DND-41 (cell line): ENCODE measurements at regions not wholly inside any gene's neighbourhood (a gene's known extent, or its start where the extent isn't known, plus 50 kb on each side); places are given as distances from the start of the nearest gene placed in this dataset.
"Not testable (repeated sequence)": the region's sequence is repeated elsewhere in the genome, so short reads cannot be mapped to it uniquely, and the experiment has no call there.

Experiments used
- ATAC-seq: fragments of 200-7000 bp; cut with Tn5 transposase; 3 replicates; pipeline ENCODE4 v1.9.1; 2021; ENCODE audit warnings: low read depth; ENCODE audit not compliant: insufficient read depth
- DNase-seq: peaks from one replicate; pipeline ENCODE4 v3.0.0-alpha.2; 2020
- H2AFZ ChIP-seq: 2 replicates; pipeline ENCODE4 v1.6.0; 2012; ENCODE audit warnings: low read depth, low read length
- H3K27ac ChIP-seq: 2 replicates; pipeline ENCODE4 v1.5.1; 2012; ENCODE audit warnings: low read length, inconsistent platforms
- H3K27me3 ChIP-seq: fragments of 200-600 bp; sonication (generic); 2 replicates; pipeline ENCODE4 v1.6.0; 2012; ENCODE audit warnings: low read length, mild to moderate bottlenecking, inconsistent platforms; ENCODE audit not compliant: insufficient read depth, poor library complexity
- H3K36me3 ChIP-seq: 2 replicates; pipeline ENCODE4 v1.5.1; 2012; ENCODE audit warnings: low read length, inconsistent platforms; ENCODE audit not compliant: insufficient read depth
- H3K4me1 ChIP-seq: 2 replicates; pipeline ENCODE4 v1.5.1; 2012; ENCODE audit warnings: mild to moderate bottlenecking, low read length; ENCODE audit not compliant: insufficient read depth
- H3K4me2 ChIP-seq: 2 replicates; pipeline ENCODE4 v1.6.0; 2012; ENCODE audit warnings: mild to moderate bottlenecking, moderate library complexity, low read length, inconsistent platforms; ENCODE audit not compliant: insufficient read depth
- H3K4me3 ChIP-seq, 2 experiments: fragments of 200-600 bp in 1 of 2; shearing (Covaris generic) in 1 of 2; 2 replicates each; pipeline ENCODE4 v1.5.1; 2012 to 2016; ENCODE audit warnings: inconsistent platforms in 2 of 2, low read length in 2 of 2, mild to moderate bottlenecking in 2 of 2, low read depth in 1 of 2, moderate library complexity in 1 of 2
- H3K79me2 ChIP-seq: 2 replicates; pipeline ENCODE4 v1.6.0; 2012; ENCODE audit warnings: low read length, inconsistent platforms; ENCODE audit not compliant: insufficient read depth
- H3K9ac ChIP-seq: 2 replicates; pipeline ENCODE4 v1.6.0; 2012; ENCODE audit warnings: low read depth, mild to moderate bottlenecking, inconsistent platforms, low read length, moderate library complexity
- H3K9me3 ChIP-seq: 2 replicates; pipeline ENCODE4 v1.5.1; 2012; ENCODE audit warnings: low read length, moderate library complexity, mild to moderate bottlenecking, inconsistent platforms; ENCODE audit not compliant: insufficient read depth, severe bottlenecking
- H4K20me1 ChIP-seq: 2 replicates; pipeline ENCODE4 v1.6.0; 2012; ENCODE audit warnings: low read length; ENCODE audit not compliant: insufficient read depth
- CTCF ChIP-seq: IDR thresholded peaks from 2 replicates; pipeline ENCODE4 v1.5.1; 2012; ENCODE audit warnings: borderline replicate concordance, low read length, moderate library complexity, mild to moderate bottlenecking; ENCODE audit not compliant: poor library complexity, severe bottlenecking; ENCODE audit errors: extremely low read depth
- EZH2 ChIP-seq: IDR thresholded peaks from 3 replicates; pipeline ENCODE4 v1.6.1; 2012; ENCODE audit warnings: borderline replicate concordance, low read depth, mild to moderate bottlenecking, moderate library complexity, low read length, inconsistent platforms; ENCODE audit not compliant: severe bottlenecking

- H3K36me3 ChIP-seq, result peaks cover 11% of the 10 kb centered on the region
- H3K79me2 ChIP-seq, result peaks cover 32% of the 10 kb centered on the region
- H3K4me1 ChIP-seq, result peaks cover 33% of the 10 kb centered on the region
- H4K20me1 ChIP-seq, result no peaks in the 10 kb centered on the region
- H3K9ac ChIP-seq, result no peak overlapping the region
- TF ChIP-seq EZH2 (no peak), CTCF (no peak)
- ATAC-seq (no peak), DNase-seq (no peak)
- no peak overlapping the region for H2AFZ ChIP-seq
- no peaks in the 10 kb centered on the region for H3K9me3 ChIP-seq
- no peak overlapping the region for H3K4me3 ChIP-seq
- H3K27ac ChIP-seq, result no peak overlapping the region
- no peaks in the 10 kb centered on the region for H3K27me3 ChIP-seq
- no peak overlapping the region for H3K4me2 ChIP-seq
Measured at GRCh38 chr20:30281584-30282197, 975.8 kb upstream of the DEFB115 start.

- H3K9ac ChIP-seq, result peak overlapping the region; percentile 89
- DNase-seq (peak; percentile 94), ATAC-seq (peak; percentile 86)
- H2AFZ ChIP-seq, result peak overlapping the region; percentile 91
- H3K27me3 ChIP-seq, H3K9me3 ChIP-seq, H4K20me1 ChIP-seq: not testable (repeated sequence)
- H3K4me1 ChIP-seq, result peaks cover 50% of the 10 kb centered on the region
- peak overlapping the region; percentile 56 to 93 for H3K4me3 ChIP-seq
- peaks cover 47% of the 10 kb centered on the region for H3K79me2 ChIP-seq
- peak overlapping the region; percentile 93 for H3K4me2 ChIP-seq
- peaks cover 11% of the 10 kb centered on the region for H3K36me3 ChIP-seq
- H3K27ac ChIP-seq, result peak overlapping the region; percentile 92
Measured at GRCh38 chr20:30283476-30284280, 973.8 kb upstream of the DEFB115 start.

- H3K4me3 ChIP-seq, result peak overlapping the region; percentile 56 to 93
- peak overlapping the region; percentile 89 for H3K9ac ChIP-seq
- peaks cover 50% of the 10 kb centered on the region for H3K79me2 ChIP-seq
- no peaks in the 10 kb centered on the region for H3K9me3 ChIP-seq
- no peaks in the 10 kb centered on the region for H3K27me3 ChIP-seq
- H3K4me1 ChIP-seq, result peaks cover 54% of the 10 kb centered on the region
- peak; percentile 53 for ATAC-seq
- peak; percentile 63 for DNase-seq
- peak overlapping the region; percentile 93 for H3K4me2 ChIP-seq
- no peaks in the 10 kb centered on the region for H4K20me1 ChIP-seq
- H2AFZ ChIP-seq, result peak overlapping the region; percentile 91
- peaks cover 11% of the 10 kb centered on the region for H3K36me3 ChIP-seq
- peak overlapping the region; percentile 92 for H3K27ac ChIP-seq
- TF ChIP-seq CTCF, result no peak
- TF ChIP-seq EZH2, result no peak
Measured at GRCh38 chr20:30284281-30284905, 973.1 kb upstream of the DEFB115 start.

- TF ChIP-seq EZH2 (no peak), CTCF (no peak)
- peak overlapping the region; percentile 45 for H3K27ac ChIP-seq
Measured at GRCh38 chr20:30285677-30286076, 971.8 kb upstream of the DEFB115 start.

More at GRCh38 chr20:30285677-30286076, 971.8 kb upstream of the DEFB115 start:
- Histone ChIP-seq H3K4me3 (peak overlapping the region in 1 of 2 experiments; percentile 39; a peak in 2 of 4 replicates), H3K79me2 (peaks cover 55% of the 10 kb centered on the region), H3K9me3 (no peaks in the 10 kb centered on the region), H3K27me3 (no peaks in the 10 kb centered on the region), H3K9ac (peak overlapping the region; percentile 89), H3K4me2 (peak overlapping the region; percentile 93), H4K20me1 (no peaks in the 10 kb centered on the region), H3K4me1 (peaks cover 59% of the 10 kb centered on the region), H2AFZ (no peak overlapping the region), H3K36me3 (peaks cover 11% of the 10 kb centered on the region)
- ATAC-seq (no peak), DNase-seq (no peak)
